ENCODE measurements at regions not wholly inside any gene's neighbourhood (a gene's known extent, or its start where the extent isn't known, plus 50 kb on each side); places are given as distances from the start of the nearest gene placed in this dataset.

- H3K4me3 ChIP-seq (ENCODE audit: low read depth, low read length) = no peak overlapping the region
- TF ChIP-seq, protein P1, sequence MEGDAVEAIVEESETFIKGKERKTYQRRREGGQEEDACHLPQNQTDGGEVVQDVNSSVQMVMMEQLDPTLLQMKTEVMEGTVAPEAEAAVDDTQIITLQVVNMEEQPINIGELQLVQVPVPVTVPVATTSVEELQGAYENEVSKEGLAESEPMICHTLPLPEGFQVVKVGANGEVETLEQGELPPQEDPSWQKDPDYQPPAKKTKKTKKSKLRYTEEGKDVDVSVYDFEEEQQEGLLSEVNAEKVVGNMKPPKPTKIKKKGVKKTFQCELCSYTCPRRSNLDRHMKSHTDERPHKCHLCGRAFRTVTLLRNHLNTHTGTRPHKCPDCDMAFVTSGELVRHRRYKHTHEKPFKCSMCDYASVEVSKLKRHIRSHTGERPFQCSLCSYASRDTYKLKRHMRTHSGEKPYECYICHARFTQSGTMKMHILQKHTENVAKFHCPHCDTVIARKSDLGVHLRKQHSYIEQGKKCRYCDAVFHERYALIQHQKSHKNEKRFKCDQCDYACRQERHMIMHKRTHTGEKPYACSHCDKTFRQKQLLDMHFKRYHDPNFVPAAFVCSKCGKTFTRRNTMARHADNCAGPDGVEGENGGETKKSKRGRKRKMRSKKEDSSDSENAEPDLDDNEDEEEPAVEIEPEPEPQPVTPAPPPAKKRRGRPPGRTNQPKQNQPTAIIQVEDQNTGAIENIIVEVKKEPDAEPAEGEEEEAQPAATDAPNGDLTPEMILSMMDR (IDR thresholded peaks at IDR 0.05; ENCODE audit: low read depth, low read length) = no peak
- H3K4me1 ChIP-seq = no peaks in the 10 kb centered on the region
- H3K36me3 ChIP-seq = no peaks in the 10 kb centered on the region
- no peak for DNase-seq
- no peaks in the 10 kb centered on the region for H3K9me3 ChIP-seq
- no peaks in the 10 kb centered on the region for H3K27me3 ChIP-seq
Observed at GRCh38 chrX:69051901-69052300, 113.4 kb downstream of the PJA1 start.

- TF ChIP-seq, protein P1 (IDR thresholded peaks at IDR 0.05; ENCODE audit: low read depth, low read length) = no peak
- Histone ChIP-seq H3K9me3 (no peaks in the 10 kb centered on the region), H3K4me1 (no peaks in the 10 kb centered on the region)
Observed at GRCh38 chrX:69050051-69050765, 115.0 kb downstream of the PJA1 start.

DNA sequence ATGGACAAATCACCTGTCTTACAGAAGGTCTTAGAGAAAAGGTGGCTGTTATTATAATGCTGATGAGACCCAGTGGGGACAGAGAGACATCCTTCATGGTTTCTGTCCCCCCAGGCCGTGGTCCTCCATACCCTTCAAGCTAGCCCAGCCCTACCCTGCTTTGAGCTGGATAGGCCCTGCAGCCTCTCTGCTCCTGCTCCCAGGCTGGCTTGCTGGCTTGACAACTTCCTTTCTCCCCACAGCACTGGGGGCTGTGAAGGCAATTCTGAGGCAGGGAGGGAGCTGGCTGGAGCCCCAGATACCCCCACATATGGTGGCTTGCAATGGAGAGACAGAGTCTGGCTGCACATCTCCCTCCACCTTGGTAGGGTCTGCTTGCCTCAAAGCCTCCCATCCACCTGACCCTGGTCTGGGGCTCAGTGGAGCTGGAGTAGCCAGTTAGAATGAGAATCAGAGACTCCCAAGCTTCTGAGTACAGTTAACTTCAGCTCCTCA is 118.2 kb downstream of the PJA1 start:
- DNase-seq = no peak
- H3K4me1 ChIP-seq = no peaks in the 10 kb centered on the region
- H3K27me3 ChIP-seq = no peaks in the 10 kb centered on the region
- H3K36me3 ChIP-seq = no peaks in the 10 kb centered on the region
- TF ChIP-seq, protein P1 (IDR thresholded peaks at IDR 0.05; ENCODE audit: low read depth, low read length) = no peak
- H3K4me3 ChIP-seq (ENCODE audit: low read depth, low read length) = no peak overlapping the region
- H3K9me3 ChIP-seq = no peaks in the 10 kb centered on the region

More at GRCh38 chrX:69050051-69050765, 115.0 kb downstream of the PJA1 start:
- no peak overlapping the region for H3K4me3 ChIP-seq (ENCODE audit: low read depth, low read length)
- H3K36me3 ChIP-seq = no peaks in the 10 kb centered on the region
- H3K27me3 ChIP-seq = no peaks in the 10 kb centered on the region
- DNase-seq = no peak

DNA sequence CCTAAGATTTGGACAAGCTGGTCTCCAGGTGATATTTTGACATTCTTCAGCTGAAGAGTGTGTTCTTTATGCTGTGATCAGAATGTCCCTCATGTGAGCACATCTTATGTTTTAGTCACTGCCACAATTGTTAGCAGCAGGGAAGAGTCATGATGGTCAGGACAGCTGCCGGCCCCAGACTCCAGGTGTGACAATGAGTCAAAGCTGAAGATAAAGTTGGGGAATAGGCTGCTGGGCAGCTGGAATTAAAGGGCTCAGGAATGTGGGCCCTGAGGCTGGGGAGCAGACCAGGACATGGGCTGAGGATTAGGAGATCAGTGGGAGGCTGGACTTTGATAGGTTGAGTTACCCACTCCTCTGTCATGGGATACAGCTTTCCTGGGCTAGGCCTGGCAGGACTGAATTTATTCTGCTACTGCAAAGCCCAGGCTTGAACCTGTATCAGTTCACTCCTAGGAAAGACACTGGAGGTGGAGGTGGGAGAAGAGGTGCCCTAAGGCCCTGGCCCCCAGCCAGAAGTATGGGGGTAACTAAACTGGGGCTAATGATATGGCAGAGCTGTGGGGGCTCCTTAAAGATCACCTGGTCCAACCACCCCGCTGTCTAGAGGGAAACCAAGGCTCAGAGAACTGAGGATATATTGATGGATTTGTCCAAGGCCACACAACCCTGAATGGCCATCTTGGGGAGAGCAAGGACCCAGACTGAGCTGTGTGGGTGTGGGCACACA is 119.5 kb downstream of the PJA1 start:
- DNase-seq = no peak
- TF ChIP-seq, protein P1 (IDR thresholded peaks at IDR 0.05; ENCODE audit: low read depth, low read length) = no peak
- Histone ChIP-seq H3K27me3 (no peaks in the 10 kb centered on the region), H3K9me3 (no peaks in the 10 kb centered on the region), H3K4me3 (ENCODE audit: low read depth, low read length) (no peak overlapping the region), H3K36me3 (no peaks in the 10 kb centered on the region), H3K4me1 (no peaks in the 10 kb centered on the region)

- TF ChIP-seq, protein P1 (IDR thresholded peaks at IDR 0.05; ENCODE audit: low read depth, low read length) = no peak
- Histone ChIP-seq H3K4me3 (ENCODE audit: low read depth, low read length) (no peak overlapping the region), H3K27me3 (no peaks in the 10 kb centered on the region), H3K4me1 (no peaks in the 10 kb centered on the region), H3K36me3 (no peaks in the 10 kb centered on the region), H3K9me3 (no peaks in the 10 kb centered on the region)
- DNase-seq = no peak
Observed at GRCh38 chrX:69038816-69039215, 126.4 kb downstream of the PJA1 start.

DNA sequence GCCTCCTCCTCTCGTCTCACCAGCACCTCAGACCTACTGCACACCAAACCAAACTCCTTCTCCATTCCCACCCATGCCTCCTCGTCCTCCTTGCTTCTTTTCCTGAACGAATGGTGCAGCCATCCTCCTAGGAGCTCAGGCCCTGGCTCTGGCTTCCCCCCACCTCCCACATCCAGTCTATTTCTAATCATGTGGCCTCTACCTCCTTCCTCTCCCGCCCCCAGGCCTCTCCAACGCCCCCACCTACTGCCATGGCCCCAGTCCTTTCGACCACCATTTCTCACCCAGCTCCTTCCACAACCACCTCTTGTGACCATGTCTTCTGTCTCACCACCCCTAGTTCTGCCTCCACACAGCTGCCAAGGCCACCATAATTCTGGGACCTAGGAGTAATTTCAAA is 127.1 kb downstream of the PJA1 start:
- no peaks in the 10 kb centered on the region for H3K27me3 ChIP-seq
- TF ChIP-seq, protein P1 (IDR thresholded peaks at IDR 0.05; ENCODE audit: low read depth, low read length) = no peak

More for the DNA sequence above, 127.1 kb downstream of the PJA1 start:
- H3K9me3 ChIP-seq = no peaks in the 10 kb centered on the region
- no peaks in the 10 kb centered on the region for H3K36me3 ChIP-seq
- no peak overlapping the region for H3K4me3 ChIP-seq (ENCODE audit: low read depth, low read length)
- H3K4me1 ChIP-seq = no peaks in the 10 kb centered on the region
- DNase-seq = no peak

All from BE2C (cell line).